SU-DHL-6 (cell line): ENCODE measurements at regions not wholly inside any gene's neighbourhood (a gene's known extent, or its start where the extent isn't known, plus 50 kb on each side); places are given as distances from the start of the nearest gene placed in this dataset.

Experiments used
- H2AFZ ChIP-seq: fragments of 200-600 bp; sonication (generic); 2 replicates; pipeline ENCODE4 v1.6.1; 2014; ENCODE audit warnings: low read depth, mild to moderate bottlenecking, moderate library complexity, mixed read lengths, antibody characterized with exemption, low read length; ENCODE audit not compliant: severe bottlenecking
- H3F3A ChIP-seq: fragments of 200-600 bp; shearing (Covaris generic); 2 replicates; pipeline ENCODE4 v1.6.0; 2016; ENCODE audit warnings: antibody characterized with exemption, mild to moderate bottlenecking; ENCODE audit not compliant: insufficient read depth
- H3K27ac ChIP-seq: fragments of 200-600 bp; sonication (generic); 2 replicates; pipeline ENCODE4 v1.5.1; 2016; ENCODE audit warnings: low read depth, mild to moderate bottlenecking, low read length, moderate library complexity, mixed read lengths
- H3K27me3 ChIP-seq: fragments of 200-600 bp; sonication (generic), shearing (Covaris generic); 2 replicates; pipeline ENCODE4 v1.6.0; 2014; ENCODE audit warnings: mild to moderate bottlenecking, low read length
- H3K36me3 ChIP-seq: fragments of 200-600 bp; sonication (generic); 2 replicates; pipeline ENCODE4 v1.6.1; 2014; ENCODE audit warnings: mild to moderate bottlenecking, low read length, mixed read lengths
- H3K4me2 ChIP-seq: fragments of 300-600, 200-600 bp; shearing (Covaris generic), sonication (generic); 2 replicates; pipeline ENCODE4 v1.6.0; 2014; ENCODE audit warnings: low read length, low read depth, mild to moderate bottlenecking; ENCODE audit not compliant: poor library complexity, severe bottlenecking
- H3K4me3 ChIP-seq: fragments of 200-600 bp; sonication (generic); 2 replicates; pipeline ENCODE4 v1.5.1; 2014; ENCODE audit warnings: antibody characterized with exemption, low read length, mild to moderate bottlenecking, mixed read lengths; ENCODE audit not compliant: insufficient read depth, poor library complexity, severe bottlenecking
- H3K79me2 ChIP-seq: fragments of 200-600 bp; sonication (generic); 2 replicates; pipeline ENCODE4 v1.6.1; 2014; ENCODE audit warnings: mild to moderate bottlenecking, low read length, moderate library complexity; ENCODE audit not compliant: insufficient read depth
- H3K9ac ChIP-seq: fragments of 200-600 bp; sonication (generic); 2 replicates; pipeline ENCODE4 v1.7.0; 2014; ENCODE audit warnings: mild to moderate bottlenecking, low read length
- H3K9me2 ChIP-seq: fragments of 200-600 bp; sonication (generic); replicated peaks from 2 replicates; pipeline ENCODE4 v1.6.1; 2014; ENCODE audit warnings: low read length; ENCODE audit not compliant: insufficient read depth
- H3K9me3 ChIP-seq: fragments of 200-600 bp; sonication (generic); 2 replicates; pipeline ENCODE4 v1.6.1; 2014; ENCODE audit warnings: low read length, mixed read lengths; ENCODE audit not compliant: insufficient read depth
- H4K20me1 ChIP-seq: fragments of 200-600 bp; sonication (generic); 2 replicates; pipeline ENCODE4 v1.6.1; 2014; ENCODE audit warnings: low read depth, mild to moderate bottlenecking, antibody characterized with exemption, low read length, moderate library complexity, mixed read lengths
- EZH2phosphoT487 ChIP-seq: fragments of 200-600 bp; sonication (generic), shearing (Covaris generic); conservative IDR thresholded peaks from 2 replicates; pipeline ENCODE4 v1.6.1; 2018; ENCODE audit warnings: mild to moderate bottlenecking, antibody characterized with exemption, low read length, moderate library complexity, mixed read lengths
- TF ChIP-seq, protein P1 (sequence below): fragments of 200-600 bp; sonication (generic); IDR thresholded peaks from one replicate; pipeline ENCODE4 v1.5.1; 2017; ENCODE audit warnings: antibody characterized with exemption, mild to moderate bottlenecking, low read length, moderate library complexity; ENCODE audit not compliant: insufficient read depth, poor library complexity, severe bottlenecking

DNA sequence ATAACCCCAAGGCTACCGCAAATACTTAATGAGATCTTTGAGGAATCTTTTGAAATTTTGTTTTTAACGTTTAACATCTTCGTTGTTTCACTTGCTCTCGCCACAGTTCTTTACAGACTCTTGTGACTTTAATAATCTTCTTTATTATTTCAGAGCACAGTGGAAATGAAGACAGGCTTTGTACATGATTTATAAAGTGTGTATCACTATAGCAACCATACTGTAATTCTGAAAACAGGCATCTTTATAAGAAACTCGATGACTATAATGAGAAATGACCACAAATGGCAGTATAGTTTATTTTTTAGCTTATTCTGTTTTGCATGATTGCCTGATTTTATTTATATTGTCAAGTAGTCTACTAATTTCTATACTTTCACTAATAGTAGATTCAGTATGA, 224.4 kb upstream of the GALNTL6 start:
- Histone ChIP-seq H3K9me2 (no peaks in the 10 kb centered on the region), H3K4me2 (no peak overlapping the region), H3F3A (no peaks in the 10 kb centered on the region), H4K20me1 (no peaks in the 10 kb centered on the region), H3K27ac (no peak overlapping the region), H3K4me3 (no peak overlapping the region), H3K9ac (no peak overlapping the region), H3K27me3 (no peaks in the 10 kb centered on the region), H3K79me2 (no peaks in the 10 kb centered on the region), H2AFZ (no peak overlapping the region), H3K36me3 (no peaks in the 10 kb centered on the region), H3K9me3 (no peaks in the 10 kb centered on the region)
- TF ChIP-seq, protein P1, sequence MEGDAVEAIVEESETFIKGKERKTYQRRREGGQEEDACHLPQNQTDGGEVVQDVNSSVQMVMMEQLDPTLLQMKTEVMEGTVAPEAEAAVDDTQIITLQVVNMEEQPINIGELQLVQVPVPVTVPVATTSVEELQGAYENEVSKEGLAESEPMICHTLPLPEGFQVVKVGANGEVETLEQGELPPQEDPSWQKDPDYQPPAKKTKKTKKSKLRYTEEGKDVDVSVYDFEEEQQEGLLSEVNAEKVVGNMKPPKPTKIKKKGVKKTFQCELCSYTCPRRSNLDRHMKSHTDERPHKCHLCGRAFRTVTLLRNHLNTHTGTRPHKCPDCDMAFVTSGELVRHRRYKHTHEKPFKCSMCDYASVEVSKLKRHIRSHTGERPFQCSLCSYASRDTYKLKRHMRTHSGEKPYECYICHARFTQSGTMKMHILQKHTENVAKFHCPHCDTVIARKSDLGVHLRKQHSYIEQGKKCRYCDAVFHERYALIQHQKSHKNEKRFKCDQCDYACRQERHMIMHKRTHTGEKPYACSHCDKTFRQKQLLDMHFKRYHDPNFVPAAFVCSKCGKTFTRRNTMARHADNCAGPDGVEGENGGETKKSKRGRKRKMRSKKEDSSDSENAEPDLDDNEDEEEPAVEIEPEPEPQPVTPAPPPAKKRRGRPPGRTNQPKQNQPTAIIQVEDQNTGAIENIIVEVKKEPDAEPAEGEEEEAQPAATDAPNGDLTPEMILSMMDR = no peak
- no peak for TF ChIP-seq EZH2phosphoT487

DNA sequence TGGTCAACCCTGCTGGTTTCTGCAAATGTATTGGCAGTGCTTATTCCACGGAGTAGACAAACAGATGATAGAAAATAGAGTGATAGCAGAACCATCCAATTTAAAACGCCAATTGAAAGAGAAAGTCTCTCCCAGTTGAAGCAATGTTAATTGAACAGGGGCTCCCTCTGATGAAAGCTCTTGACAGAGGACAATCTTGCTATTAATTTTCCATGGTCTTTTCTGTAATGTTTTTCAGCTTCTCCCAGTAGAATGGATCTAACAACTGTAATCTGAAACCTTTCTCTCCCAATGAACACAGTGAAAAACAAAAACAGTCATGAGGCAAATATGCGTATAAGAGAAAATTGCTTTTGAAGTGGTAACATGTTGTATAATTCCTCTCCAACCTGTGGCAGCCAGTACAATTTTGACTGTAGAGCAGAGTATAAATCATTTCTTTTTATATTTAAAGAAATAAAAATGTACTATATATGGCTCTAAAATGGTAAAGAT, 225.1 kb upstream of the GALNTL6 start:
- Histone ChIP-seq H3F3A (no peaks in the 10 kb centered on the region), H3K4me3 (no peak overlapping the region), H3K36me3 (no peaks in the 10 kb centered on the region), H3K27me3 (no peaks in the 10 kb centered on the region), H4K20me1 (no peaks in the 10 kb centered on the region), H3K4me2 (no peak overlapping the region), H3K9ac (no peak overlapping the region), H2AFZ (no peak overlapping the region), H3K79me2 (no peaks in the 10 kb centered on the region), H3K9me2 (no peaks in the 10 kb centered on the region), H3K9me3 (no peaks in the 10 kb centered on the region), H3K27ac (no peak overlapping the region)
- TF ChIP-seq, protein P1 = no peak
- no peak for TF ChIP-seq EZH2phosphoT487

DNA sequence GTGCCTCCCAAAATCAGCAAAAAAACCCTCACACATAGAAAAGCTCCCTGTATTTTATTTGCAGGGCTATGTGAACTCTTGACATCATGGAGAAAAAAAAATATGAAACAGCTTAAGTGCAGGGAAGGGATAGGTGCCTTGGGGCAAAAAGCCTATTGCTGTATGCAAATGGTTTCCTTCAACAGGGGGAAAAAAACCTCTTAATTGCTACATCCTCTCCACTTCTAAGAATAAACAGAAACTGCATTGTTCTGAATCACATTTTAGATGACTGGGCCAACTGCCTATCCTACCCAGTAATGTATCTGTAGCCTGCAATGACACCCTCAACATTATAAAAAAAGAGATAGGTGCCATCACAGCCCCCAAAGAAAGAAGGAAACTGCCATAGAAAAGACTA, 229.4 kb upstream of the GALNTL6 start:
- no peaks in the 10 kb centered on the region for H3K27me3 ChIP-seq
- H2AFZ ChIP-seq = no peak overlapping the region
- TF ChIP-seq, protein P1 = no peak
- no peak for TF ChIP-seq EZH2phosphoT487
- H3F3A ChIP-seq = no peaks in the 10 kb centered on the region
- H3K9me3 ChIP-seq = no peaks in the 10 kb centered on the region
- H4K20me1 ChIP-seq = no peaks in the 10 kb centered on the region
- H3K4me3 ChIP-seq = no peak overlapping the region
- no peak overlapping the region for H3K4me2 ChIP-seq
- no peaks in the 10 kb centered on the region for H3K36me3 ChIP-seq
- no peak overlapping the region for H3K27ac ChIP-seq
- H3K79me2 ChIP-seq = no peaks in the 10 kb centered on the region
- no peak overlapping the region for H3K9ac ChIP-seq
- H3K9me2 ChIP-seq = no peaks in the 10 kb centered on the region
